Neural progenitor cell (in vitro differentiated cells): ENCODE measurements at regions not wholly inside any gene's neighbourhood (a gene's known extent, or its start where the extent isn't known, plus 50 kb on each side); places are given as distances from the start of the nearest gene placed in this dataset.
"Not testable (repeated sequence)": the region's sequence is repeated elsewhere in the genome, so short reads cannot be mapped to it uniquely, and the experiment has no call there.

Experiments
- EZH2 ChIP-seq: fragments of 200-600 bp; sonication (generic); IDR thresholded peaks from 2 replicates; pipeline ENCODE4 v1.6.1; 2017; ENCODE audit warnings: antibody characterized with exemption, mild to moderate bottlenecking, moderate library complexity
- TF ChIP-seq, protein P1 (sequence below): fragments of 200-600 bp; sonication (generic); IDR thresholded peaks from 2 replicates; pipeline ENCODE4 v1.5.1; 2017; ENCODE audit warnings: antibody characterized with exemption, mild to moderate bottlenecking

- TF ChIP-seq, protein P1, sequence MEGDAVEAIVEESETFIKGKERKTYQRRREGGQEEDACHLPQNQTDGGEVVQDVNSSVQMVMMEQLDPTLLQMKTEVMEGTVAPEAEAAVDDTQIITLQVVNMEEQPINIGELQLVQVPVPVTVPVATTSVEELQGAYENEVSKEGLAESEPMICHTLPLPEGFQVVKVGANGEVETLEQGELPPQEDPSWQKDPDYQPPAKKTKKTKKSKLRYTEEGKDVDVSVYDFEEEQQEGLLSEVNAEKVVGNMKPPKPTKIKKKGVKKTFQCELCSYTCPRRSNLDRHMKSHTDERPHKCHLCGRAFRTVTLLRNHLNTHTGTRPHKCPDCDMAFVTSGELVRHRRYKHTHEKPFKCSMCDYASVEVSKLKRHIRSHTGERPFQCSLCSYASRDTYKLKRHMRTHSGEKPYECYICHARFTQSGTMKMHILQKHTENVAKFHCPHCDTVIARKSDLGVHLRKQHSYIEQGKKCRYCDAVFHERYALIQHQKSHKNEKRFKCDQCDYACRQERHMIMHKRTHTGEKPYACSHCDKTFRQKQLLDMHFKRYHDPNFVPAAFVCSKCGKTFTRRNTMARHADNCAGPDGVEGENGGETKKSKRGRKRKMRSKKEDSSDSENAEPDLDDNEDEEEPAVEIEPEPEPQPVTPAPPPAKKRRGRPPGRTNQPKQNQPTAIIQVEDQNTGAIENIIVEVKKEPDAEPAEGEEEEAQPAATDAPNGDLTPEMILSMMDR: not testable (repeated sequence)
- TF ChIP-seq EZH2: not testable (repeated sequence)
Measured at GRCh38 chr9:65482890-65483289, 192.8 kb upstream of the ZNG1E start.
